ENCODE measurements at regions not wholly inside any gene's neighbourhood (a gene's known extent, or its start where the extent isn't known, plus 50 kb on each side); places are given as distances from the start of the nearest gene placed in this dataset.

GRCh38 chr13:39224671-39225240, 186.5 kb downstream of the NHLRC3 start:
- Mint-ChIP-seq H3K4me3 (no peak overlapping the region), H3K27me3 (ENCODE audit: insufficient read depth) (no peaks in the 10 kb centered on the region), H3K27ac (no peak overlapping the region), H3K9me3 (no peaks in the 10 kb centered on the region), H3K36me3 (ENCODE audit: low read depth) (no peaks in the 10 kb centered on the region), H3K4me1 (ENCODE audit: low read depth) (no peaks in the 10 kb centered on the region)
- intact Hi-C loops (cut with micrococcal nuclease), result no loop called here
- DNase-seq (ENCODE audit: low spot score), result no peak

- Mint-ChIP-seq H3K4me3 (no peak overlapping the region), H3K36me3 (ENCODE audit: low read depth) (no peaks in the 10 kb centered on the region), H3K4me1 (ENCODE audit: low read depth) (no peaks in the 10 kb centered on the region), H3K27me3 (ENCODE audit: insufficient read depth) (no peaks in the 10 kb centered on the region), H3K9me3 (no peaks in the 10 kb centered on the region), H3K27ac (no peak overlapping the region)
- intact Hi-C loops (cut with micrococcal nuclease), result no loop called here
- no peak for DNase-seq (ENCODE audit: low spot score)
Observed at GRCh38 chr13:39225860-39226259, 187.6 kb downstream of the NHLRC3 start.

GRCh38 chr13:39226359-39226758, 188.1 kb downstream of the NHLRC3 start:
- H3K4me3 Mint-ChIP-seq, result no peak overlapping the region
- no peak for DNase-seq (ENCODE audit: low spot score)
- H3K9me3 Mint-ChIP-seq, result no peaks in the 10 kb centered on the region
- no peaks in the 10 kb centered on the region for H3K36me3 Mint-ChIP-seq (ENCODE audit: low read depth)
- intact Hi-C loops (cut with micrococcal nuclease), result no loop called here
- H3K27me3 Mint-ChIP-seq (ENCODE audit: insufficient read depth), result no peaks in the 10 kb centered on the region
- H3K4me1 Mint-ChIP-seq (ENCODE audit: low read depth), result no peaks in the 10 kb centered on the region
- H3K27ac Mint-ChIP-seq, result no peak overlapping the region

GRCh38 chr13:39232401-39232980, 194.2 kb downstream of the NHLRC3 start:
- no peaks in the 10 kb centered on the region for H3K36me3 Mint-ChIP-seq (ENCODE audit: low read depth)
- intact Hi-C loops (cut with micrococcal nuclease), result no loop called here
- H3K27ac Mint-ChIP-seq, result no peak overlapping the region
- DNase-seq (ENCODE audit: low spot score), result no peak
- no peak overlapping the region for H3K4me3 Mint-ChIP-seq
- peaks cover 8% of the 10 kb centered on the region for H3K27me3 Mint-ChIP-seq (ENCODE audit: insufficient read depth)
- no peaks in the 10 kb centered on the region for H3K9me3 Mint-ChIP-seq
- H3K4me1 Mint-ChIP-seq (ENCODE audit: low read depth), result no peaks in the 10 kb centered on the region

- no peak overlapping the region for H3K4me3 Mint-ChIP-seq
- no peak overlapping the region for H3K27ac Mint-ChIP-seq
- intact Hi-C loops (cut with micrococcal nuclease), result no loop called here
- H3K36me3 Mint-ChIP-seq (ENCODE audit: low read depth), result no peaks in the 10 kb centered on the region
- no peak for DNase-seq (ENCODE audit: low spot score)
- H3K27me3 Mint-ChIP-seq (ENCODE audit: insufficient read depth), result peaks cover 8% of the 10 kb centered on the region
- no peaks in the 10 kb centered on the region for H3K9me3 Mint-ChIP-seq
- no peaks in the 10 kb centered on the region for H3K4me1 Mint-ChIP-seq (ENCODE audit: low read depth)
Observed at GRCh38 chr13:39232999-39233398, 194.7 kb downstream of the NHLRC3 start.

- Mint-ChIP-seq H3K36me3 (ENCODE audit: low read depth) (no peaks in the 10 kb centered on the region), H3K4me1 (ENCODE audit: low read depth) (no peaks in the 10 kb centered on the region), H3K4me3 (no peak overlapping the region), H3K27me3 (ENCODE audit: insufficient read depth) (peaks cover 8% of the 10 kb centered on the region), H3K9me3 (no peaks in the 10 kb centered on the region), H3K27ac (no peak overlapping the region)
- intact Hi-C loops (cut with micrococcal nuclease), result no loop called here
- no peak for DNase-seq (ENCODE audit: low spot score)
Observed at GRCh38 chr13:39233519-39233918, 195.3 kb downstream of the NHLRC3 start.

GRCh38 chr13:39244561-39245230, 206.4 kb downstream of the NHLRC3 start:
- Mint-ChIP-seq H3K4me3 (no peak overlapping the region), H3K4me1 (ENCODE audit: low read depth) (peaks cover 7% of the 10 kb centered on the region), H3K36me3 (ENCODE audit: low read depth) (no peaks in the 10 kb centered on the region), H3K27ac (no peak overlapping the region), H3K9me3 (no peaks in the 10 kb centered on the region), H3K27me3 (ENCODE audit: insufficient read depth) (peaks cover 6% of the 10 kb centered on the region)
- intact Hi-C loops (cut with micrococcal nuclease), result no loop called here
- DNase-seq (ENCODE audit: low spot score), result no peak

- intact Hi-C loops (cut with micrococcal nuclease), result no loop called here
- Mint-ChIP-seq H3K4me1 (ENCODE audit: low read depth) (peaks cover 7% of the 10 kb centered on the region), H3K9me3 (no peaks in the 10 kb centered on the region), H3K27me3 (ENCODE audit: insufficient read depth) (peaks cover 6% of the 10 kb centered on the region), H3K4me3 (no peak overlapping the region), H3K27ac (no peak overlapping the region), H3K36me3 (ENCODE audit: low read depth) (no peaks in the 10 kb centered on the region)
- no peak for DNase-seq (ENCODE audit: low spot score)
Observed at GRCh38 chr13:39245688-39246087, 207.4 kb downstream of the NHLRC3 start.

- no peak overlapping the region for H3K27ac Mint-ChIP-seq
- intact Hi-C loops (cut with micrococcal nuclease), result loop anchor here (10.0 kb wide), 1 partner anchor 425 kb away; no protein-coding TSS in a partner anchor
- peaks cover 6% of the 10 kb centered on the region for H3K27me3 Mint-ChIP-seq (ENCODE audit: insufficient read depth)
- no peak for DNase-seq (ENCODE audit: low spot score)
- no peak overlapping the region for H3K4me3 Mint-ChIP-seq
- no peaks in the 10 kb centered on the region for H3K9me3 Mint-ChIP-seq
- H3K36me3 Mint-ChIP-seq (ENCODE audit: low read depth), result no peaks in the 10 kb centered on the region
- H3K4me1 Mint-ChIP-seq (ENCODE audit: low read depth), result no peaks in the 10 kb centered on the region
Observed at GRCh38 chr13:39249982-39250381, 211.7 kb downstream of the NHLRC3 start.

GRCh38 chr13:39250440-39250839, 212.2 kb downstream of the NHLRC3 start:
- H3K4me3 Mint-ChIP-seq, result no peak overlapping the region
- H3K27me3 Mint-ChIP-seq (ENCODE audit: insufficient read depth), result peaks cover 6% of the 10 kb centered on the region
- H3K27ac Mint-ChIP-seq, result no peak overlapping the region
- no peaks in the 10 kb centered on the region for H3K4me1 Mint-ChIP-seq (ENCODE audit: low read depth)
- intact Hi-C loops (cut with micrococcal nuclease), result loop anchor here (10.0 kb wide), 1 partner anchor 424 kb away; no protein-coding TSS in a partner anchor
- no peaks in the 10 kb centered on the region for H3K9me3 Mint-ChIP-seq
- H3K36me3 Mint-ChIP-seq (ENCODE audit: low read depth), result no peaks in the 10 kb centered on the region
- no peak for DNase-seq (ENCODE audit: low spot score)

GRCh38 chr13:39251340-39251739, 213.1 kb downstream of the NHLRC3 start:
- Mint-ChIP-seq H3K4me1 (ENCODE audit: low read depth) (no peaks in the 10 kb centered on the region), H3K4me3 (no peak overlapping the region)
- intact Hi-C loops (cut with micrococcal nuclease), result loop anchor here (10.0 kb wide), 1 partner anchor 423 kb away; no protein-coding TSS in a partner anchor

GRCh38 chr13:39253774-39254173, 215.5 kb downstream of the NHLRC3 start:
- Mint-ChIP-seq H3K27me3 (ENCODE audit: insufficient read depth) (peaks cover 3% of the 10 kb centered on the region), H3K4me1 (ENCODE audit: low read depth) (peaks cover 5% of the 10 kb centered on the region), H3K27ac (no peak overlapping the region), H3K36me3 (ENCODE audit: low read depth) (no peaks in the 10 kb centered on the region), H3K4me3 (no peak overlapping the region), H3K9me3 (no peaks in the 10 kb centered on the region)
- intact Hi-C loops (cut with micrococcal nuclease), result loop anchor here (10.0 kb wide), 1 partner anchor 421 kb away; no protein-coding TSS in a partner anchor
- no peak for DNase-seq (ENCODE audit: low spot score)

More at GRCh38 chr13:39251340-39251739, 213.1 kb downstream of the NHLRC3 start:
- Mint-ChIP-seq H3K36me3 (ENCODE audit: low read depth) (no peaks in the 10 kb centered on the region), H3K9me3 (no peaks in the 10 kb centered on the region), H3K27me3 (ENCODE audit: insufficient read depth) (peaks cover 6% of the 10 kb centered on the region), H3K27ac (no peak overlapping the region)
- DNase-seq (ENCODE audit: low spot score), result no peak

GRCh38 chr13:39254601-39255000, 216.3 kb downstream of the NHLRC3 start:
- H3K4me1 Mint-ChIP-seq (ENCODE audit: low read depth), result peaks cover 10% of the 10 kb centered on the region
- no peak overlapping the region for H3K27ac Mint-ChIP-seq
- H3K4me3 Mint-ChIP-seq, result no peak overlapping the region
- H3K27me3 Mint-ChIP-seq (ENCODE audit: insufficient read depth), result peaks cover 3% of the 10 kb centered on the region
- intact Hi-C loops (cut with micrococcal nuclease), result loop anchor here (10.0 kb wide), 1 partner anchor 420 kb away; no protein-coding TSS in a partner anchor
- no peak for DNase-seq (ENCODE audit: low spot score)
- H3K9me3 Mint-ChIP-seq, result no peaks in the 10 kb centered on the region
- H3K36me3 Mint-ChIP-seq (ENCODE audit: low read depth), result no peaks in the 10 kb centered on the region
